ENCODE measurements at regions not wholly inside any gene's neighbourhood (a gene's known extent, or its start where the extent isn't known, plus 50 kb on each side); places are given as distances from the start of the nearest gene placed in this dataset.
"Not testable (repeated sequence)": the region's sequence is repeated elsewhere in the genome, so short reads cannot be mapped to it uniquely, and the experiment has no call there.

DNA sequence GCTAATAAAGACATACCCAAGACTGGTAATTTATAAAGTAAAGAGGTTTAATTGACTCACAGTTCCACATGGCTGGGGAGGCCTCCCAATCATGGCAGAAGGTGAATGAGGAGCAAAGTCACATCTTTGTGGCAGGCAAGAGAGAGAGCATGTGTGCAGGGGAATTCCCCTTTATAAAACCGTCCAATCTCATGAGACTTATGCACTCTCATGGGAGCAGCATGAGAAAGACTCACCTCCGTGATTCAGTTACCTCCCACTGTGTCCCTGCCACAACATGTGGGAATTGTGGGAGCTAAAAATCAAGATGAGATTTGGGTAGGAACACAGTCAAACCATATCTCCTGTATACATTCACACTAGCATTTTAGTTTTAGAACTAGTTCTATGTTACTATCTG lies 101.7 kb upstream of the NIPA1 start:
- DNase-seq: not testable (repeated sequence)

DNA sequence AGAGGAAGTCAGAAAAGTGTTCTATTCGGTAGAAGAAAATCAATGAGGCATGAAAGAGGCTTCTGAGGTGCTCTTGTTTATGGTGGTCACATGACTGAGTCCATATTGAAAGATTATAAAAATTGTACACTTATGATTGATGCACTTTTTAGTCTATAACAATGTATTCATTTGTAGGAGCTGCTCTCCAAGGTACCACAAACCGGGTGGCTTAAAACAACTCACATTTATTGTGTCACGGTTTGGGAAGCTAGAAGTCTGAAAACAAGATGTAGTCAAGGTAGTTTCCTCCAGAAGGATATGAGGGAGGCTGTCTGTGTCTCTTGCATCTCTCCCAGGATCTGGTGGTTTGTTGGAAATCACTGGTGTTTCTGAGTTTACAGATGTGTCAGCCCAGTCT lies 86.6 kb upstream of the NIPA1 start:
- DNase-seq: not testable (repeated sequence)

DNA sequence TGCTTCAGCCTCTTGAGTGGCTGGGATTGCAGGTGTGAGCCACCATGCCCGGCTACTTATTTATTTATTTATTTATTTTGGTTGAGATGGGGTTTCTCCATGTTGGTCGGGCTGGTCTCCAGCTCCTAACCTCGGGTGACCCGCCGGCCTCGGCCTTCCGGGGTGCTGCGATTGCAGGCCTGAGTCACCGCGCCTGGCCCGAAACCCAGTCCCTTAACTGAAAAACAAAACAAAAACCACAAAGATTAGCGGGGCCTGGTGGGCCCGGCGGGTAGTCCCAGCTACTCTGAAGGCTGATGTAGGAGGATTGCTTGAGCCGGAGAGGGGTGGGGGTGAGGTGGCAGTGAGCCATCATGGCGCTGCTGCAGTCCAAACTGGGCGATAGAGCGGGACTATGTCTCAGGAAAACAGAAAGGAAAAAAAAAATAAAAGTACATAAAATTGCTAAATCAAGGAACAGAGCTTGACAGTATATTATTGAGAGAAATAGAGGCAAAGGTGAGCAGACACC lies 75.6 kb upstream of the NIPA1 start:
- not testable (repeated sequence) for DNase-seq

DNA sequence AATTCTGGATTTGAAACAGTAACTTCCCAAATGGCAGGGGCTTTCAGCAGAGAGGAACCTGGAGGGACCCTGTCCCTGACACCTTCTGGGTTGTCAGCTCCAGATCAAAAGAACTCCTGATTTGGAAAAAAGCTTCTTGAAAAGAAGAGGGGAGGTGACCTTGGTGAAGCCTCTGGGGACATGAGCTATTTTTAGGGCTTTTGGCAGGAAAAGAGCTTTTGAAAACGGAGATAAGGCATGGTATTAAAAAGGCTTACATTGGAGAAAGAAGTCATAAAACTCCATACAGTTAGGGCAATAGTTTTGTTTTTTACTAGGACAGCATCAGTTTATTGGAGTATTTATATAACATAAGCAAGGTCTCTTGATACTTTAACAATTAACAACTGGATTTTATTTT lies 72.5 kb upstream of the NIPA1 start:
- not testable (repeated sequence) for DNase-seq

DNA sequence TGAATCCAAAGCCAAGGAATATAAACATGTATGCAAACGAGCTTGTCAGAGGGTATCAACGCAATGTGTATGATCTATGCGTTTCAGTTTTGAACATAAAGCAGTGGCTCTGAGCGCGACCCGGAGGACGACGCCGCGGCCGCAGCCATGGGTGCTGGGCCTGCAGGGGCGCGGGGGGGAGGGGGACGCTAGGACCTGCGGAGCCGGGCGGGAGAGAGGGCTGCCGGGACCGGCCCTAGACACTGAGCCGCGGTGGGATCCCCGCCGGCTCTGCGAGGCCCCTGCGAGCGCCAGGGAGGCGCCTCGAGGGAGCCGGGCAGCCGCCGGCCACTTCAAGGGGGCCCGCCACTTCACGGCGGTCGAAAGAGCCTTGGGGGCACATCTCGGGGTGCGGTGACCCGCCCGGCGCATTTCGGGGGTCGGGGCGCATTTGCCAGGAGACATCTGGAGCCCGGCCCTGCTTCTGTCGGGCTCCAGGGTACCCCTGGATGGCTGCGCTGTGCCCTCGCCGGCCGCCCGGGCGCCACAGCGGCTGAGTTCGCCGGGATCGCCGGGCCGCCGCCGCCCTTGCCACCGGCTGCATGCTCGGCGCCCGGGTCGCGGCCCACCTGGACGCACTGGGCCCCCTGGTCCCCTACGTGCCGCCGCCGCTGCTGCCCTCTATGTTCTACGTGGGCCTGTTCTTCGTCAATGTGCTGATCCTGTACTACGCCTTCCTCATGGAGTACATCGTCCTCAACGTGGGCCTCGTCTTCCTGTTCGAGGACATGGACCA lies 71.9 kb upstream of the NIPA1 start:
- not testable (repeated sequence) for DNase-seq

DNA sequence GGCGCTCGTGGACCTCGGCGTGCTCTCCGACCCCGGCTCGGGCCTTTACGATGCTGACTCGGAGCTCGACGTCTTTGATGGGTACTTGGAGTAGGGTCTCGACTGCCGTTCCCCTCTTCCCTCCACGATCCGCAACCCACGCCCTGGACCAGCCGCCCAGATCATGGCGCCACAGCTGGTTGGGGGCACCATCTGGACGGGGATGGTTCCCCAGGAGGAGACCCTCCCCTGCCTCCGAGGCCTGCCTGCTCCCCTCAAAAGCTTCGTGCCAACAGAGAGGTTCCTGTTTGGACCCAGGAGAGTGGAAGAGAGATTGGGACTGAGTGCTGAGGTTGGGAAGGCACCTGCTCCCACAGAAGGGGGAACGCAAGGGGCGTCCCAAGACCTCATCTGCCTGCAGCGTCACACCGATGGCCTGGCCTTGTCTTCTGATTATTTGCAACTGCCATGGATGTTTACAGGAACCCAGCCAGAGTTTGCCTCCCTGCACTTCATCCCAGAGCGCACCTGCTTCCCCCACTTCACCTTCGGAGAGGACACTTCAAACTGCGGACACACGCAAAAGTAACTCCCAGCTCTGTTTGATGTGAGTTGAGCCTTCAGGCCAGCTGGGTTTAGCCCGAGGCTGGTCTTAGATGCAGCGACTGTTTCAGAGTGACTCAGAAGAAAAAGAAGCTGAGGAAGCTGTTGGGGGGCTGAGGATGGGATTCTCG lies 71.2 kb upstream of the NIPA1 start:
- not testable (repeated sequence) for DNase-seq

DNA sequence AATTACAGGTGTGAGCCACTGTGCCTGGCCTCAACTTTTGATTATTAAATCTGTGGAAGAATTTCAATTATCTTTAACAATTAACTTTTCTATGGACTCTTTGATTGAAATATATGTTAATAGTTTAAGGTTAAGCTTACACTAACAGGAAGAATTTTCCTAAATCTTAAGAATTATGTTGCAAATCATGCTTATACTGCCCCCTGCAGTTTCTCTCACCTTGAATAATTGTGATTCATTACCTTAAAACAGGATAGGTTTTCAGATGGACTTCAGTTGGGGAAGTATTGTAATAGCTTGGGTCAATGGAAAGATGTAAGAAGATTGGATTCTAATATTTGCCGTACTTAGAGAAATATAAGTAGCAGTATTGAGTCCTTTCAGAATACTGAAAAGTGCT lies 66.5 kb upstream of the NIPA1 start:
- not testable (repeated sequence) for DNase-seq

DNA sequence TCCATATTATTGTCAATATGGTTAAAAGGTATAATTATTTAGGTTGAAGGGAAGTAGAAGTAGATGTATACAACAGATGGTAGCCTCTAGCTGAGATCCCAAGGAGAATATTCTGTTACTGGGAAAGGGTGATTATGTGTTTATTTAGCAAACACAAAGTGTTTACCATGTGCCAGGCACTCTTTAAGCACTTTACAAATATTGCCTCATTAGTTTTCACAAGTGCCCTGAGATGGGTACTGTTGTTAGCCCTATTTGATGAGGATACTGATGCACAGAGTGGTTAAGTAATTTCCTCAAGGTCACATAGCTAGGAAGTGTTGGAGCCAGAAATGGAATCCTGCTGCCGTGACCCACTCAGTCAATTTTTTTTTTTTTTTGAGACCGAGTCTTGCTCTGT lies 60.3 kb upstream of the NIPA1 start:
- DNase-seq: not testable (repeated sequence)

DNA sequence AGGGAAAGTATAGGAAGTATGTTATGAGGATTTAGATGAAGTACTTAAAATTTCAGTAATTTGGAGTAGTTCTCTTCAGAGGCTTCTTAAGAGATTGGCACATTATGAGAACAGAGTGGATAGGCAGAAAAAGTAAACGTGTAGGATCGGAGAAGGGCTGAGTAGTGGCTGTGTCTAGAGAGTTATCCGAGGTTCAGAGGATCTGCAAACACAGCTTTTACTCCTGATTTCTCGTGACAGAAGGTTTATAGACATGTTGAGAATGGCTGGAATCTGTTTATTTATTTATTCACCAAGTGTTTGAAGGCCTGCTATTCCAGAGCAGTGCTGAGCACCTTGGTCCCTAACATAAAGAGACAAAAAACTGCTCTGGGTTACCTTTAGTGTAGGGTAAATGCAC lies 51.4 kb upstream of the NIPA1 start:
- not testable (repeated sequence) for DNase-seq

DNA sequence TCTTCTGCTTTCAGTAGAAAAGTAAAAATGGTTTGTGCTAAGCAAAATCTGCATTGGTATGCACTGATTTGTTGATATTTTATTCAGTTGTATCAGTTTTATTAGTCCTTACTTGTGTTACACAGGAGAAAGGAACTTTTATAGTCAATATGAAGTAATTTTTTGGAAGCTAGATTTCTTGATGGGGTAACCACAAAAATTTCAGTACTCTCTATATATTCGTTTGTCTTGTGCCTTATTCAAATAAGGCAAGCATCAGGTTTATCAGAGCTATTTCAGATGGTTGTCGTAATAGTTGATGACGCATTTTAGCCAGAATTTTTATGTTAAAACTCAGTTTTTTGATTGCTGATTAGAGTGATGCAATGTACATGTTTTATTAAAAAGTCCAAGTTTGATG lies 50.7 kb upstream of the NIPA1 start:
- no peak for DNase-seq

DNA sequence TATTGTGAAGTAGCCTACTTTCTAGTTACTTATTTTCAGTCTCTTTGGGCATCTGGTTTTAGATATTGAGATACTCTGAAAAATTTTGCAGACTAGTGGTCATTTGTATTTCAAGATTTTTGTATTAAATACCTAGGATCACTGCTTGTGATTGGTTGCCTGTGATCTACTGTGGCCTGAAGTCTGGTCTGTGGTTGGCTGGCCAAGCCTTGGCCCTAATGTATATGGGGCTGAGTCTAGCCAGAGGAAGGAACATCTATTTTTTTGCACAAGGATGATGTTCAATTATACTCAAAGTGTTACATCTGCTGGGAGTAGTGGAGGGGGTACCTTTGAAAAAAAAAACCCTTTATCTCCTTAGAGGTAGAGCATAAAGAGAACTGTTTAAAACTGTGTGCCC lies 50.2 kb upstream of the NIPA1 start:
- not testable (repeated sequence) for DNase-seq

Measured in stimulated activated CD4-positive, alpha-beta T cell treated with anti-CD3 and anti-CD28 coated beads, Interleukin-12 subunit alpha, Interleukin-12 subunit beta, amount 100 ng/mL, for 4 hours (primary cell).